WI38 (cell line): ENCODE measurements at regions not wholly inside any gene's neighbourhood (a gene's known extent, or its start where the extent isn't known, plus 50 kb on each side); places are given as distances from the start of the nearest gene placed in this dataset.

Experiments used
- H3K4me3 ChIP-seq: 2 replicates; pipeline ENCODE4 v1.5.1; 2011; ENCODE audit warnings: low read depth, mild to moderate bottlenecking, control low read depth, low read length
- CTCF ChIP-seq: IDR thresholded peaks from 2 replicates; pipeline ENCODE4 v1.5.1; 2012; ENCODE audit warnings: low read depth, mild to moderate bottlenecking, control low read depth, low read length

DNA sequence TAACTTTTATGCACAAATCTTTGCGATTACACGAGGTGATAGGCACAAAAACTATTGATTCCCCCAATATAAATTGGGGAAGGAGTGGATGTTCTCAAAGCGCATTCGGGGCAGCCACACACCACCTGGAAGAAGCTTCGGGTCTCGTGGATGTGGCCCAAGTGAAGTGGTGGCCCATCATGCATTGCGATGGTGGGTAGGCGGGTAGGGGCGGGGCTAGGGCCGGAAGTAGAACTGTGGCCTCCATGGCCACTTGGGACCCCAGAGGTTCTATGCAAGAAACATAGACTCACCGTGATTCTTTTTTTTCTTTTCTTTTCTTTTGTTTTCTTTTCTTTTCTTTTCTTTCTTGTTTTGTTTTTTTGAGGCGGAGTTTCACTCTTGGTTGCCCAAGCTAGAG lies 86.4 kb upstream of the SLC44A1 start:
- no peak for TF ChIP-seq CTCF
- no peak overlapping the region for H3K4me3 ChIP-seq

DNA sequence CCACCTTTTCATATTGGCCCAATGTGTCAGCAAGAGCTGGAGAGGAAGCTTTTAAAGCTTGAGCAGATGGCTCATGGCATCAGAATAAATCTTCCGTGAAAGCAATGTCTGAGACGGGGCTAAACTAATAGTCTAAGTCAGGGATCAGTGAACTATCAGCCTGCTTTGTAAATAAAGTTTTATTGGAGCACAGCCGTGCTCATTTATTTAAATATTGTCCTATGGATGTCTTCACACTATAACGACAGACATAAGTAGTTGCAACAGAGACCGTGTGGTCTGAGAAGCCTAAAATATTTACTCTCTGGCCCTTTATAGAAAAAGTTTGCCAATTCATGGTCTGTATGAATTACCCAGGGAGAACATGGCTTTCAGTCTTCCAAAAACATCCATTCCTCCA lies 85.6 kb upstream of the SLC44A1 start:
- TF ChIP-seq CTCF: no peak
- H3K4me3 ChIP-seq: no peak overlapping the region

GRCh38 chr9:105168870-105169319 lies 75.6 kb upstream of the SLC44A1 start:
- H3K4me3 ChIP-seq: no peak overlapping the region
- no peak for TF ChIP-seq CTCF

GRCh38 chr9:105171076-105171475 lies 73.4 kb upstream of the SLC44A1 start:
- no peak for TF ChIP-seq CTCF
- H3K4me3 ChIP-seq: no peak overlapping the region

GRCh38 chr9:105171589-105171988 lies 72.9 kb upstream of the SLC44A1 start:
- TF ChIP-seq CTCF: no peak
- H3K4me3 ChIP-seq: no peak overlapping the region

- TF ChIP-seq CTCF: no peak
- no peak overlapping the region for H3K4me3 ChIP-seq
Measured at GRCh38 chr9:105172436-105172835, 72.0 kb upstream of the SLC44A1 start.

DNA sequence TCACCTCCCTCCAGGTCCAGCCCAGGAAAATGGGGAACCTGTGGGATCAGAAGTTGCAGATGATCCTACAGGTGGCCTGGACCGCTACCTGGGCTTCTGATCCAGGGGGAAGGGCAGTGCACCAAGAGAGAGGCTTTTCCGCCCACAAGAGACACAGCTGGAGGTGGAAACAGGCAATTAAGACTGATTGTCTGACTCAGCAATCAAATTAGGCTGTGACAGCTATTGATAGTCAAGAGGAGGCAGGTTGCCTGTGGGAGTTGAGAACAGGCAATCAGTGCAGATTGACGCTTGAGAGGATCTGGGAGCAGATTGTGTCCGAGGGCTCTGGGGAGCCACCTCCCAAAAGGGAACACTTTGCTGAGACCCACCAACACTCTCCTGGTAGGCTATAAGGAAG lies 71.1 kb upstream of the SLC44A1 start:
- no peak overlapping the region for H3K4me3 ChIP-seq
- no peak for TF ChIP-seq CTCF
